SK-N-SH treated with all-trans-retinoic acid at 6 μM for 48 hours (cell line): ENCODE measurements at regions not wholly inside any gene's neighbourhood (a gene's known extent, or its start where the extent isn't known, plus 50 kb on each side); places are given as distances from the start of the nearest gene placed in this dataset.

Source experiments
- ATAC-seq: fragments of 200-7000 bp; cut with Tn5 transposase; 3 replicates; pipeline ENCODE4 v1.9.1; 2020; ENCODE audit warnings: mild to moderate bottlenecking, moderate library complexity
- ARNTL ChIP-seq: fragments of 450-650 bp; formaldehyde crosslinking; IDR thresholded peaks from 2 replicates; pipeline ENCODE4 v1.5.0; 2020; ENCODE audit warnings: low read depth, mild to moderate bottlenecking, moderate library complexity, borderline replicate concordance
- BACH2 ChIP-seq: fragments of 250-450 bp; sonication (Bioruptor Pico); IDR thresholded peaks from 2 replicates; pipeline ENCODE4 v1.9.0; 2021; ENCODE audit warnings: mild to moderate bottlenecking, borderline replicate concordance
- CREB5 ChIP-seq: fragments of 250-450 bp; sonication (Bioruptor Pico); IDR thresholded peaks from 2 replicates; pipeline ENCODE4 v1.5.1; 2020; ENCODE audit warnings: low read depth, mild to moderate bottlenecking, moderate library complexity
- CSDC2 ChIP-seq: fragments of 250-450 bp; sonication (Bioruptor Pico); IDR thresholded peaks from 2 replicates; pipeline ENCODE4 v1.5.0; 2020; ENCODE audit warnings: mild to moderate bottlenecking, moderate library complexity
- ESRRG ChIP-seq: fragments of 250-450 bp; sonication (Bioruptor Pico); IDR thresholded peaks from 2 replicates; pipeline ENCODE4 v1.6.1; 2021; ENCODE audit warnings: mild to moderate bottlenecking
- GLIS3 ChIP-seq: fragments of 250-450 bp; sonication (Bioruptor Pico); IDR thresholded peaks from 2 replicates; pipeline ENCODE4 v1.5.0; 2020; ENCODE audit warnings: mild to moderate bottlenecking, moderate library complexity
- OSR1 ChIP-seq: fragments of 250-450 bp; sonication (Bioruptor Pico); IDR thresholded peaks from 2 replicates; pipeline ENCODE4 v1.8.0; 2022; ENCODE audit warnings: moderate library complexity, mild to moderate bottlenecking, inconsistent platforms
- PATZ1 ChIP-seq: fragments of 250-450 bp; sonication (Bioruptor Pico); IDR thresholded peaks from 2 replicates; pipeline ENCODE4 v1.8.0; 2020; ENCODE audit warnings: mild to moderate bottlenecking, moderate library complexity, borderline replicate concordance
- POU6F1 ChIP-seq: fragments of 250-450 bp; sonication (Bioruptor Pico); IDR thresholded peaks from 2 replicates; pipeline ENCODE4 v1.8.0; 2021; ENCODE audit warnings: low read depth, mild to moderate bottlenecking, moderate library complexity, borderline replicate concordance
- PPARA ChIP-seq: fragments of 250-450 bp; sonication (Bioruptor Pico); IDR thresholded peaks from 2 replicates; pipeline ENCODE4 v1.5.0; 2020; ENCODE audit warnings: mild to moderate bottlenecking, borderline replicate concordance
- RARB ChIP-seq: fragments of 250-450 bp; sonication (Bioruptor Pico); IDR thresholded peaks from 2 replicates; pipeline ENCODE4 v1.8.0; 2021; ENCODE audit warnings: mild to moderate bottlenecking, moderate library complexity
- TCF4 ChIP-seq: fragments of 250-450 bp; sonication (Bioruptor Pico); IDR thresholded peaks from 2 replicates; pipeline ENCODE4 v1.8.0; 2021; ENCODE audit warnings: mild to moderate bottlenecking, moderate library complexity, borderline replicate concordance
- TOX ChIP-seq: fragments of 250-450 bp; sonication (Bioruptor Pico); IDR thresholded peaks from 2 replicates; pipeline ENCODE4 v1.8.0; 2021; ENCODE audit warnings: mild to moderate bottlenecking, moderate library complexity, borderline replicate concordance
- TSHZ2 ChIP-seq: fragments of 250-450 bp; sonication (Bioruptor Pico); IDR thresholded peaks from 2 replicates; pipeline ENCODE4 v1.5.0; 2020; ENCODE audit warnings: mild to moderate bottlenecking, moderate library complexity
- ZC3H10 ChIP-seq: fragments of 250-450 bp; sonication (Bioruptor Pico); IDR thresholded peaks from 2 replicates; pipeline ENCODE4 v1.5.1; 2021; ENCODE audit warnings: mild to moderate bottlenecking, moderate library complexity
- ZFP3 ChIP-seq: fragments of 250-450 bp; sonication (Bioruptor Pico); IDR thresholded peaks from 2 replicates; pipeline ENCODE4 v1.5.0; 2020; ENCODE audit warnings: mild to moderate bottlenecking, moderate library complexity
- ZFP30 ChIP-seq: fragments of 450-650 bp; formaldehyde crosslinking; IDR thresholded peaks from 2 replicates; pipeline ENCODE4 v1.5.0; 2022; ENCODE audit warnings: mild to moderate bottlenecking, moderate library complexity
- ZNF565 ChIP-seq: fragments of 450-650 bp; formaldehyde crosslinking; conservative IDR thresholded peaks from 2 replicates; pipeline ENCODE4 v1.5.0; 2020; ENCODE audit warnings: low read depth, mild to moderate bottlenecking, moderate library complexity
- ZNF70 ChIP-seq: fragments of 450-650 bp; formaldehyde crosslinking; IDR thresholded peaks from 2 replicates; pipeline ENCODE4 v1.5.0; 2020; ENCODE audit warnings: mild to moderate bottlenecking, moderate library complexity
- ZNF8 ChIP-seq: fragments of 450-650 bp; formaldehyde crosslinking; IDR thresholded peaks from 2 replicates; pipeline ENCODE4 v1.5.0; 2020; ENCODE audit warnings: mild to moderate bottlenecking, moderate library complexity

- no peak for ATAC-seq
- no peak for TF ChIP-seq TSHZ2
- no peak for TF ChIP-seq GLIS3
- TF ChIP-seq ZNF565 (CRISPR knock-in tag): no peak
- no peak for TF ChIP-seq ZNF8 (CRISPR knock-in tag)
- no peak for TF ChIP-seq CSDC2 (CRISPR knock-in tag)
- TF ChIP-seq PATZ1 (CRISPR knock-in tag): no peak
- no peak for TF ChIP-seq PPARA (CRISPR knock-in tag)
- no peak for TF ChIP-seq BACH2
- TF ChIP-seq RARB: no peak
- no peak for TF ChIP-seq ZNF70
- no peak for TF ChIP-seq OSR1 (CRISPR knock-in tag)
- TF ChIP-seq ARNTL (CRISPR knock-in tag): no peak
- no peak for TF ChIP-seq ESRRG
Observed at GRCh38 chr15:53412542-53412941, 346.9 kb downstream of the WDR72 start.

- ATAC-seq: no peak
Observed at GRCh38 chr15:53404930-53405493, 354.5 kb downstream of the WDR72 start.

GRCh38 chr15:53401503-53401902, 358.0 kb downstream of the WDR72 start:
- ATAC-seq: no peak
- TF ChIP-seq ZFP3 (CRISPR knock-in tag) (no peak), POU6F1 (CRISPR knock-in tag) (no peak), TOX (CRISPR knock-in tag) (no peak), GLIS3 (no peak), ZNF70 (no peak), TSHZ2 (no peak), PPARA (CRISPR knock-in tag) (no peak), ZC3H10 (no peak), OSR1 (CRISPR knock-in tag) (no peak), PATZ1 (CRISPR knock-in tag) (no peak)

More at GRCh38 chr15:53404930-53405493, 354.5 kb downstream of the WDR72 start:
- TF ChIP-seq ESRRG (no peak), PATZ1 (CRISPR knock-in tag) (no peak), TCF4 (CRISPR knock-in tag) (no peak), GLIS3 (no peak), CREB5 (no peak), PPARA (CRISPR knock-in tag) (no peak), ZFP30 (CRISPR knock-in tag) (no peak), TOX (CRISPR knock-in tag) (no peak), ZFP3 (CRISPR knock-in tag) (no peak)
